ENCODE measurements at regions not wholly inside any gene's neighbourhood (a gene's known extent, or its start where the extent isn't known, plus 50 kb on each side); places are given as distances from the start of the nearest gene placed in this dataset.
A peak's percentile ranks its signal among the peaks of the same experiment; 100 is the strongest.

GRCh38 chr6:168369786-168370185 is 50.2 kb upstream of the DACT2 start:
- Histone ChIP-seq H3K9ac (ENCODE audit: low read depth, low read length, poor library complexity, severe bottlenecking) (no peak overlapping the region), H3K9me2 (replicated peaks; ENCODE audit: low read depth, low read length) (no peaks in the 10 kb centered on the region), H3F3A (ENCODE audit: low read depth) (no peaks in the 10 kb centered on the region), H3K9me3 (ENCODE audit: insufficient read depth, low read depth, low read length) (peaks cover 16% of the 10 kb centered on the region; the same call in 1 of the 2 replicates), H3K4me3 (ENCODE audit: low read length, poor library complexity, severe bottlenecking) (no peak overlapping the region), H3K4me1 (ENCODE audit: insufficient read depth, low read length, poor library complexity, severe bottlenecking) (no peaks in the 10 kb centered on the region), H3K27me3 (ENCODE audit: insufficient read depth, low read length, poor library complexity, severe bottlenecking) (no peaks in the 10 kb centered on the region), H3K79me2 (ENCODE audit: insufficient read depth, low read length) (no peaks in the 10 kb centered on the region), H3K36me3 (ENCODE audit: insufficient read depth, low read length) (no peaks in the 10 kb centered on the region), H2AFZ (ENCODE audit: low read length) (no peak overlapping the region), H4K20me1 (ENCODE audit: insufficient read depth, low read length, poor library complexity, severe bottlenecking) (no peaks in the 10 kb centered on the region), H3K4me2 (ENCODE audit: low read depth, low read length, poor library complexity, severe bottlenecking) (no peak overlapping the region)
- TF ChIP-seq, protein P1, sequence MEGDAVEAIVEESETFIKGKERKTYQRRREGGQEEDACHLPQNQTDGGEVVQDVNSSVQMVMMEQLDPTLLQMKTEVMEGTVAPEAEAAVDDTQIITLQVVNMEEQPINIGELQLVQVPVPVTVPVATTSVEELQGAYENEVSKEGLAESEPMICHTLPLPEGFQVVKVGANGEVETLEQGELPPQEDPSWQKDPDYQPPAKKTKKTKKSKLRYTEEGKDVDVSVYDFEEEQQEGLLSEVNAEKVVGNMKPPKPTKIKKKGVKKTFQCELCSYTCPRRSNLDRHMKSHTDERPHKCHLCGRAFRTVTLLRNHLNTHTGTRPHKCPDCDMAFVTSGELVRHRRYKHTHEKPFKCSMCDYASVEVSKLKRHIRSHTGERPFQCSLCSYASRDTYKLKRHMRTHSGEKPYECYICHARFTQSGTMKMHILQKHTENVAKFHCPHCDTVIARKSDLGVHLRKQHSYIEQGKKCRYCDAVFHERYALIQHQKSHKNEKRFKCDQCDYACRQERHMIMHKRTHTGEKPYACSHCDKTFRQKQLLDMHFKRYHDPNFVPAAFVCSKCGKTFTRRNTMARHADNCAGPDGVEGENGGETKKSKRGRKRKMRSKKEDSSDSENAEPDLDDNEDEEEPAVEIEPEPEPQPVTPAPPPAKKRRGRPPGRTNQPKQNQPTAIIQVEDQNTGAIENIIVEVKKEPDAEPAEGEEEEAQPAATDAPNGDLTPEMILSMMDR (conservative IDR thresholded peaks at IDR 0.05; ENCODE audit: low read length), result no peak
- no peak for TF ChIP-seq EZH2phosphoT487 (IDR thresholded peaks at IDR 0.05; ENCODE audit: borderline replicate concordance)

DNA sequence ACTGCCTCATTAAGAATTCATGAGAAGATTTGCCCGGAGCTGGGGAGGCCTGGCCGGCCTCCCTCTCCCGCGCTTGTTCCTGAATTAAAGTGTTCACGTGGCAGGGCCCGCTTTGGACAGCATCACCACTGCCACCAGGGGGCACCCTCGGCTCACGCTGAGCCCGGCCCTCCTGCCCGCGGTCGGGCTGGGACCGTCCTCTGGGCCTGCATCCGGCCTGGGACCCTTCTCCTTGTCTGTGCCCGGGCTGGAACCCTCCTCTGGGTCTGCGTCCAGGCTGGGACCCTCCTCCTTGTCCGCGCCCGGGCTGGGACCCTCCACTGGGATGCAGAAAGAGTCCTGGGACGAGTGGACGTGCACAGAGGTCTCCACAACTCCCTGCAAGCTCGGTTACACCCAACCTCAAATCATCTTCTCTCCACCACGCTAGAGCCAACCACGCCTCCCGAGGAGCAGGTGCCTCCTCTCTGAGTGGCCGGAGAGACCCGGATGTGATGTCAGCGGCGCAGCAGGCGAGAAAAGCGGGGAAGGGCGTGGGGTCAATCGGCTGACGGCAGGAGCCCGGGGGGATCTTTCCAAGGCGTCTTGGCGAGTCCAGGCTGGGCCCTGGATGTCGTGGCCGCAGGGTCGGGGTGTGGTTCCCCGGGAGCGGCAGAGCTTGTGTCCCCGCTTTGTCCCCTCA is 50.9 kb upstream of the DACT2 start:
- H3K4me1 ChIP-seq (ENCODE audit: insufficient read depth, low read length, poor library complexity, severe bottlenecking), result no peaks in the 10 kb centered on the region
- H3F3A ChIP-seq (ENCODE audit: low read depth), result no peaks in the 10 kb centered on the region
- no peaks in the 10 kb centered on the region for H3K79me2 ChIP-seq (ENCODE audit: insufficient read depth, low read length)
- H4K20me1 ChIP-seq (ENCODE audit: insufficient read depth, low read length, poor library complexity, severe bottlenecking), result no peaks in the 10 kb centered on the region
- no peak overlapping the region for H2AFZ ChIP-seq (ENCODE audit: low read length)
- no peak overlapping the region for H3K4me3 ChIP-seq (ENCODE audit: low read length, poor library complexity, severe bottlenecking)
- H3K4me2 ChIP-seq (ENCODE audit: low read depth, low read length, poor library complexity, severe bottlenecking), result no peak overlapping the region
- no peaks in the 10 kb centered on the region for H3K9me2 ChIP-seq (replicated peaks; ENCODE audit: low read depth, low read length)
- peaks cover 13% of the 10 kb centered on the region; the same call in 1 of the 2 replicates for H3K9me3 ChIP-seq (ENCODE audit: insufficient read depth, low read depth, low read length)
- no peaks in the 10 kb centered on the region for H3K36me3 ChIP-seq (ENCODE audit: insufficient read depth, low read length)
- TF ChIP-seq EZH2phosphoT487 (IDR thresholded peaks at IDR 0.05; ENCODE audit: borderline replicate concordance), result no peak
- TF ChIP-seq, protein P1 (conservative IDR thresholded peaks at IDR 0.05; ENCODE audit: low read length), result peak; percentile 33
- no peak overlapping the region for H3K9ac ChIP-seq (ENCODE audit: low read depth, low read length, poor library complexity, severe bottlenecking)
- no peaks in the 10 kb centered on the region for H3K27me3 ChIP-seq (ENCODE audit: insufficient read depth, low read length, poor library complexity, severe bottlenecking)

DNA sequence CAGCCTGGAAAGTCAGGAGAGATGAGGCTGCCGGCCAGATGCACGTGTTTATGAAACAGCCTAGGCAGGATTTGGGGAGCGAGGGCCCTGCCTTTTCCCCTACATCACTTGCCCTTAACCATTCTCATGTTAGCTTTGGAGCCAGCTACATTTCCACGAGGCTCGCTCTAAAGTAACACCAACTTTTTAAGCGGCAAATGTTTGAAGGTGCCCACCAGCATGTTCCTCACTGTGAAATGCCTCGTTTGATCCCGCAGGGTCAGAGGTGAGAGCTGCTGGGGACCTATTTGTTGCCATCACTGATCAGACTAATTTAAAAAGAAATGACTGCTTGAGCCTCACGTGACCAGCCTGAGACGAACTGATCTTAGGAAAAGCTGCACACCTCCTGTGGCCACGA is 51.6 kb upstream of the DACT2 start:
- Histone ChIP-seq H3K4me1 (ENCODE audit: insufficient read depth, low read length, poor library complexity, severe bottlenecking) (no peaks in the 10 kb centered on the region), H3K36me3 (ENCODE audit: insufficient read depth, low read length) (no peaks in the 10 kb centered on the region), H3F3A (ENCODE audit: low read depth) (no peaks in the 10 kb centered on the region), H3K4me2 (ENCODE audit: low read depth, low read length, poor library complexity, severe bottlenecking) (no peak overlapping the region), H3K9me3 (ENCODE audit: insufficient read depth, low read depth, low read length) (peaks cover 13% of the 10 kb centered on the region; the same call in 1 of the 2 replicates), H3K4me3 (ENCODE audit: low read length, poor library complexity, severe bottlenecking) (no peak overlapping the region), H3K27me3 (ENCODE audit: insufficient read depth, low read length, poor library complexity, severe bottlenecking) (no peaks in the 10 kb centered on the region), H3K9me2 (replicated peaks; ENCODE audit: low read depth, low read length) (no peaks in the 10 kb centered on the region), H3K79me2 (ENCODE audit: insufficient read depth, low read length) (no peaks in the 10 kb centered on the region), H4K20me1 (ENCODE audit: insufficient read depth, low read length, poor library complexity, severe bottlenecking) (no peaks in the 10 kb centered on the region), H2AFZ (ENCODE audit: low read length) (no peak overlapping the region), H3K9ac (ENCODE audit: low read depth, low read length, poor library complexity, severe bottlenecking) (no peak overlapping the region)
- TF ChIP-seq, protein P1 (conservative IDR thresholded peaks at IDR 0.05; ENCODE audit: low read length), result no peak
- no peak for TF ChIP-seq EZH2phosphoT487 (IDR thresholded peaks at IDR 0.05; ENCODE audit: borderline replicate concordance)

Data from Loucy (cell line).